Natural killer cell (primary cell): ENCODE measurements at regions not wholly inside any gene's neighbourhood (a gene's known extent, or its start where the extent isn't known, plus 50 kb on each side); places are given as distances from the start of the nearest gene placed in this dataset.

Experiments used
- ATAC-seq, 3 donors: fragments of 150-1000 bp in 2 of 3; fragments of 200-7000 bp in 1 of 3; cut with Tn5 transposase; 1 replicate in 1 of 3; 2 replicates in 2 of 3; pipeline ENCODE4 v1.10.0; 2021; ENCODE audit warnings: mild to moderate bottlenecking in 2 of 3, moderate library complexity in 2 of 3
- DNase-seq, 2 donors: peaks; one replicate each; pipeline versions ENCODE4 v3.0.0 to v3.0.0-alpha.2; 2013 to 2021; ENCODE audit warnings: mixed read lengths in 1 of 2
- H3K27ac ChIP-seq: one replicate; pipeline ENCODE4 v1.5.1; 2013; ENCODE audit warnings: mild to moderate bottlenecking, low read length
- H3K27me3 ChIP-seq: one replicate; pipeline ENCODE4 v1.6.1; 2013; ENCODE audit warnings: low read length; ENCODE audit not compliant: control insufficient read depth, insufficient read depth
- H3K36me3 ChIP-seq: one replicate; pipeline ENCODE4 v1.6.1; 2013; ENCODE audit warnings: low read length; ENCODE audit not compliant: control insufficient read depth, insufficient read depth
- H3K4me1 ChIP-seq: one replicate; pipeline ENCODE4 v1.6.1; 2013; ENCODE audit warnings: low read length; ENCODE audit not compliant: control insufficient read depth, insufficient read depth
- H3K4me3 ChIP-seq: one replicate; pipeline ENCODE4 v1.5.1; 2013; ENCODE audit warnings: low read length
- H3K9me3 ChIP-seq: one replicate; pipeline ENCODE4 v1.6.1; 2013; ENCODE audit warnings: low read length; ENCODE audit not compliant: control insufficient read depth, insufficient read depth
- H3K27ac Mint-ChIP-seq, 2 donors: one replicate each; pipeline ENCODE4 v1.8.0; 2022; ENCODE audit warnings: mild to moderate bottlenecking in 2 of 2, mixed read lengths in 2 of 2, moderate library complexity in 1 of 2
- H3K27me3 Mint-ChIP-seq, 2 donors: one replicate each; pipeline ENCODE4 v1.8.0; 2022; ENCODE audit warnings: low read depth in 2 of 2, mixed read lengths in 2 of 2
- H3K36me3 Mint-ChIP-seq: one replicate; pipeline ENCODE4 v1.8.0; 2022; ENCODE audit warnings: mixed read lengths
- H3K4me1 Mint-ChIP-seq, 2 donors: one replicate each; pipeline ENCODE4 v1.8.0; 2022; ENCODE audit warnings: mixed read lengths in 2 of 2
- H3K4me3 Mint-ChIP-seq: one replicate; pipeline ENCODE4 v1.8.0; 2022; ENCODE audit warnings: mild to moderate bottlenecking, moderate library complexity, mixed read lengths
- H3K9me3 Mint-ChIP-seq, 2 donors: one replicate each; pipeline ENCODE4 v1.8.0; 2022; ENCODE audit warnings: mixed read lengths in 2 of 2
- WGBS: methylation state at CpG from one replicate; pipeline ENCODE4 v1.1.7; 2013; ENCODE audit warnings: missing lambda C conversion rate; ENCODE audit not compliant: insufficient coverage; 5-methylcytosine and 5-hydroxymethylcytosine counted together
- intact Hi-C: fragments of 100-400 bp; cut with micrococcal nuclease; formaldehyde crosslinking; loops from one replicate; pipeline ENCODE4 v1.14.2; 2022
- TF ChIP-seq, protein P1 (sequence below): fragments of 200-600 bp; IDR thresholded peaks from one replicate; pipeline ENCODE4 v1.8.0; 2022; ENCODE audit warnings: antibody characterized with exemption

DNA sequence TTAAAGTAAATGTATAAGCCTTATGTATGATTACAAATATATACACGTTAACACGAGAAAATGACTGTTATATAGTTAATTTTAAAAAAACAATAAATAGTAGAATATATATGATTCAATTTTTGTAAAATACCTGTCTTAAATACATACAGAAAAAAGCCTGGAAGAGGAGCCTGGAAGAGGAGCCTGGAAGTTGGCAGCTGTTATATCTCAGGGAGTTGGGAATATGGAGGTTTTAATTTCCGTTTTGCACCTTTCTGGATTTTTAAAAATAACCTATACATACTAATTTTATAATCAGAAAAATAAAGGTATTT is 111.6 kb downstream of the WT1 start:
- intact Hi-C loops, result loop anchor here (2.0 kb wide), 1 partner anchor 469 kb away; no protein-coding TSS in a partner anchor
- H3K4me1 Mint-ChIP-seq, result no peaks in the 10 kb centered on the region
- TF ChIP-seq, protein P1, sequence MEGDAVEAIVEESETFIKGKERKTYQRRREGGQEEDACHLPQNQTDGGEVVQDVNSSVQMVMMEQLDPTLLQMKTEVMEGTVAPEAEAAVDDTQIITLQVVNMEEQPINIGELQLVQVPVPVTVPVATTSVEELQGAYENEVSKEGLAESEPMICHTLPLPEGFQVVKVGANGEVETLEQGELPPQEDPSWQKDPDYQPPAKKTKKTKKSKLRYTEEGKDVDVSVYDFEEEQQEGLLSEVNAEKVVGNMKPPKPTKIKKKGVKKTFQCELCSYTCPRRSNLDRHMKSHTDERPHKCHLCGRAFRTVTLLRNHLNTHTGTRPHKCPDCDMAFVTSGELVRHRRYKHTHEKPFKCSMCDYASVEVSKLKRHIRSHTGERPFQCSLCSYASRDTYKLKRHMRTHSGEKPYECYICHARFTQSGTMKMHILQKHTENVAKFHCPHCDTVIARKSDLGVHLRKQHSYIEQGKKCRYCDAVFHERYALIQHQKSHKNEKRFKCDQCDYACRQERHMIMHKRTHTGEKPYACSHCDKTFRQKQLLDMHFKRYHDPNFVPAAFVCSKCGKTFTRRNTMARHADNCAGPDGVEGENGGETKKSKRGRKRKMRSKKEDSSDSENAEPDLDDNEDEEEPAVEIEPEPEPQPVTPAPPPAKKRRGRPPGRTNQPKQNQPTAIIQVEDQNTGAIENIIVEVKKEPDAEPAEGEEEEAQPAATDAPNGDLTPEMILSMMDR, result no peak

DNA sequence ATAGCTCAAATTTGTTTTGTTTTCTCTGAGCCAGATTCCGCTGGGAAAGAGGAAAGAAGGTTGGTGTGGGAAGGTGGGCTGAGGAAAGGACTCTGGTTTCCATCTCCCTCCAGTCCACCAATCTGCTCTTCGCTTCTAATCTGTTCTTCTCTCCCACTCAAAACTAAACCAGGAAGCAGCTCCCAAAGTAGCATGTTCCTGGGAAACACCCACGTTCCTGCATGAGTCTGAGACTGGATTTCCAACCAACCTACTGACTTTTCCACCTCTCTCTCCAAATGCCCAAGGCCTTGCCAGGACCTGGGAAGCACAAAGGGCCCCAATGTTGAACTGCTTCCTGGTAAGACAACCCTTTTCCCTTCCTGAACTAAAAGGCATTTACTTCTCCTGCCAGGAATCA is 110.2 kb downstream of the WT1 start:
- DNase-seq, result no peak
- H3K27me3 Mint-ChIP-seq, result peaks cover 8 to 27% of the 10 kb centered on the region in 2 donors

More for the DNA sequence above, 111.6 kb downstream of the WT1 start:
- H3K36me3 Mint-ChIP-seq, result no peaks in the 10 kb centered on the region
- no peak overlapping the region for H3K27ac Mint-ChIP-seq
- DNase-seq (no peak), ATAC-seq (no peak)
- peaks cover 6 to 32% of the 10 kb centered on the region in 2 donors for H3K27me3 Mint-ChIP-seq
- no peaks in the 10 kb centered on the region for H3K9me3 Mint-ChIP-seq
- no peaks in the 10 kb centered on the region for H3K4me1 ChIP-seq
- no peaks in the 10 kb centered on the region for H3K27me3 ChIP-seq
- no peak overlapping the region for H3K27ac ChIP-seq
- H3K9me3 ChIP-seq, result no peaks in the 10 kb centered on the region
- no peak overlapping the region for H3K4me3 Mint-ChIP-seq
- no CpG with 5 or more reads among the region's 3 CpGs for WGBS
- no peaks in the 10 kb centered on the region for H3K36me3 ChIP-seq
- no peak overlapping the region for H3K4me3 ChIP-seq

DNA sequence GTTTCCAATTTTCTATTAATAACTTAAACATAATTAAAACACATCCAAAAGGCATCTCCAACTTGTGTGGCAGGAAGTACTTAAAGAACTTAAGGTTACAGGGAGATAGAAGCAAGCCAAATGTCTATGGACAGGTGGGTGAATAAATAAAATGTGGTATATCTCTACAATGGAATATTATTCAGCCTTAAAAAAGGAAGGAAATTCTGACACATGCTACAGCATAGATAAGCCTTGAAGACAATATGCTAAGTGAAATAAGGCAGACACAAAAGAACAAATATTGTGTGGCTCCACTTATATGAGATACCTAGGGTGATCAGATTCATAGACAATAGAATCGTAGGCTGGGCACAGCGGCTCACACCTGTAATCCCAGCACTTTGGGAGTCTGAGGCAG is 109.6 kb downstream of the WT1 start:
- Mint-ChIP-seq H3K27ac (no peak overlapping the region), H3K9me3 (no peaks in the 10 kb centered on the region), H3K4me1 (no peaks in the 10 kb centered on the region), H3K36me3 (no peaks in the 10 kb centered on the region), H3K27me3 (peaks cover 10 to 28% of the 10 kb centered on the region in 2 donors), H3K4me3 (no peak overlapping the region)
- ATAC-seq (no peak), DNase-seq (no peak)
- Histone ChIP-seq H3K27me3 (no peaks in the 10 kb centered on the region), H3K4me1 (no peaks in the 10 kb centered on the region), H3K9me3 (no peaks in the 10 kb centered on the region), H3K27ac (no peak overlapping the region), H3K4me3 (no peak overlapping the region), H3K36me3 (no peaks in the 10 kb centered on the region)
- intact Hi-C loops, result no loop called here
- 97% methylated on average over 2 of the region's 2 CpGs for WGBS
- TF ChIP-seq, protein P1, result no peak

More for the DNA sequence above, 110.2 kb downstream of the WT1 start:
- Mint-ChIP-seq H3K27ac (no peak overlapping the region), H3K4me1 (no peaks in the 10 kb centered on the region), H3K9me3 (no peaks in the 10 kb centered on the region), H3K4me3 (no peak overlapping the region), H3K36me3 (no peaks in the 10 kb centered on the region)
- TF ChIP-seq, protein P1, result no peak
- no peaks in the 10 kb centered on the region for H3K36me3 ChIP-seq
- ATAC-seq, result no peak
- no peaks in the 10 kb centered on the region for H3K27me3 ChIP-seq
- H3K4me3 ChIP-seq, result no peak overlapping the region
- WGBS, result 69% methylated on average over 2 of the region's 3 CpGs
- no peaks in the 10 kb centered on the region for H3K9me3 ChIP-seq
- intact Hi-C loops, result no loop called here
- H3K27ac ChIP-seq, result no peak overlapping the region
- no peaks in the 10 kb centered on the region for H3K4me1 ChIP-seq

DNA sequence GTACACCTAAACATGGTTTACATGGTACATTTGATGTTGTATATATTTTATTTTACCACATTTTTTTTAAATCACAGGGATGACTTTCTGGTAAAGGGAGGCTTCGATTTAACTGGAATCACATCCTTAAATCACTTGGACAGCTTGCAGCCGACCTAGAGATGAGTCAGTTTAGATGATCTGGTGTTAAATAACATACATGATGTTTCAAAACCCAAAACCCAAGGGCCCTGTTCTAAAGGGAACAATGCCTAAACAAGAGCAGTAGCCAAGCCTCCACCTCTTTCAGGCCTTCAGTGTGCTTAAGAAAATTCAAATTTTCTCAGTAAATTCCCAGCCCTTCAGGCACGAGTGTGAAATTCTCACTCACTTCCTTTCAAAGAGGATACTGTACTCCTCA is 108.8 kb downstream of the WT1 start:
- H3K36me3 Mint-ChIP-seq, result no peaks in the 10 kb centered on the region
- H3K9me3 ChIP-seq, result no peaks in the 10 kb centered on the region
- H3K4me3 Mint-ChIP-seq, result no peak overlapping the region
- 100% methylated on average over 2 of the region's 3 CpGs for WGBS
- no peak overlapping the region for H3K27ac ChIP-seq
- no peaks in the 10 kb centered on the region for H3K4me1 Mint-ChIP-seq
- ATAC-seq (no peak), DNase-seq (no peak)
- no peaks in the 10 kb centered on the region for H3K36me3 ChIP-seq
- H3K9me3 Mint-ChIP-seq, result no peaks in the 10 kb centered on the region
- no peaks in the 10 kb centered on the region for H3K4me1 ChIP-seq
- intact Hi-C loops, result no loop called here
- no peaks in the 10 kb centered on the region for H3K27me3 ChIP-seq
- H3K27me3 Mint-ChIP-seq, result peaks cover 14 to 36% of the 10 kb centered on the region in 2 donors
- TF ChIP-seq, protein P1, result no peak
- no peak overlapping the region for H3K4me3 ChIP-seq
- no peak overlapping the region for H3K27ac Mint-ChIP-seq
